Activated naive CD4-positive, alpha-beta T cell treated with anti-CD3 and anti-CD28 coated beads, Interleukin-2, amount 50 U/mL, for 24 hours (primary cell): ENCODE measurements at regions not wholly inside any gene's neighbourhood (a gene's known extent, or its start where the extent isn't known, plus 50 kb on each side); places are given as distances from the start of the nearest gene placed in this dataset.

ENCODE experiments used
- H3K27ac Mint-ChIP-seq: one replicate; pipeline ENCODE4 v1.8.0; 2021; ENCODE audit warnings: mild to moderate bottlenecking, mixed read lengths
- H3K27me3 Mint-ChIP-seq: one replicate; pipeline ENCODE4 v1.8.0; 2021; ENCODE audit warnings: mixed read lengths
- H3K36me3 Mint-ChIP-seq: one replicate; pipeline ENCODE4 v1.8.0; 2021; ENCODE audit warnings: mixed read lengths
- H3K4me1 Mint-ChIP-seq: one replicate; pipeline ENCODE4 v1.8.0; 2021; ENCODE audit warnings: mixed read lengths
- H3K4me3 Mint-ChIP-seq: one replicate; pipeline ENCODE4 v1.8.0; 2021; ENCODE audit warnings: mild to moderate bottlenecking, mixed read lengths
- H3K9me3 Mint-ChIP-seq: one replicate; pipeline ENCODE4 v1.8.0; 2021; ENCODE audit warnings: mixed read lengths

- Mint-ChIP-seq H3K4me1 (no peaks in the 10 kb centered on the region), H3K27me3 (no peaks in the 10 kb centered on the region), H3K4me3 (no peak overlapping the region), H3K27ac (no peak overlapping the region), H3K9me3 (no peaks in the 10 kb centered on the region), H3K36me3 (no peaks in the 10 kb centered on the region)
Observed at GRCh38 chr5:53323943-53324642, 156.3 kb upstream of the FST start.

GRCh38 chr5:53326424-53327153 lies 153.8 kb upstream of the FST start:
- Mint-ChIP-seq H3K27me3 (peaks cover 8% of the 10 kb centered on the region), H3K4me1 (no peaks in the 10 kb centered on the region), H3K36me3 (no peaks in the 10 kb centered on the region), H3K4me3 (no peak overlapping the region), H3K9me3 (no peaks in the 10 kb centered on the region), H3K27ac (no peak overlapping the region)

- Mint-ChIP-seq H3K36me3 (no peaks in the 10 kb centered on the region), H3K4me1 (no peaks in the 10 kb centered on the region), H3K27ac (no peak overlapping the region), H3K27me3 (peaks cover 8% of the 10 kb centered on the region), H3K4me3 (no peak overlapping the region), H3K9me3 (no peaks in the 10 kb centered on the region)
Observed at GRCh38 chr5:53327811-53328334, 152.6 kb upstream of the FST start.

GRCh38 chr5:53330491-53330890 lies 149.9 kb upstream of the FST start:
- no peaks in the 10 kb centered on the region for H3K4me1 Mint-ChIP-seq
- no peaks in the 10 kb centered on the region for H3K36me3 Mint-ChIP-seq
- H3K27me3 Mint-ChIP-seq = peaks cover 8% of the 10 kb centered on the region

GRCh38 chr5:53331463-53331862 lies 149.0 kb upstream of the FST start:
- Mint-ChIP-seq H3K9me3 (no peaks in the 10 kb centered on the region), H3K36me3 (no peaks in the 10 kb centered on the region), H3K4me1 (no peaks in the 10 kb centered on the region), H3K27me3 (peaks cover 8% of the 10 kb centered on the region), H3K4me3 (no peak overlapping the region), H3K27ac (no peak overlapping the region)

More at GRCh38 chr5:53330491-53330890, 149.9 kb upstream of the FST start:
- H3K27ac Mint-ChIP-seq = no peak overlapping the region
- no peaks in the 10 kb centered on the region for H3K9me3 Mint-ChIP-seq
- H3K4me3 Mint-ChIP-seq = no peak overlapping the region

- Mint-ChIP-seq H3K27me3 (peaks cover 12% of the 10 kb centered on the region), H3K4me1 (no peaks in the 10 kb centered on the region), H3K27ac (no peak overlapping the region), H3K36me3 (no peaks in the 10 kb centered on the region), H3K4me3 (no peak overlapping the region), H3K9me3 (no peaks in the 10 kb centered on the region)
Observed at GRCh38 chr5:53333160-53333559, 147.3 kb upstream of the FST start.

- Mint-ChIP-seq H3K4me3 (no peak overlapping the region), H3K9me3 (no peaks in the 10 kb centered on the region), H3K4me1 (no peaks in the 10 kb centered on the region), H3K27me3 (peaks cover 11% of the 10 kb centered on the region), H3K27ac (no peak overlapping the region), H3K36me3 (no peaks in the 10 kb centered on the region)
Observed at GRCh38 chr5:53334431-53334941, 145.9 kb upstream of the FST start.

GRCh38 chr5:53335115-53335514 lies 145.3 kb upstream of the FST start:
- H3K36me3 Mint-ChIP-seq = no peaks in the 10 kb centered on the region
- no peaks in the 10 kb centered on the region for H3K4me1 Mint-ChIP-seq
- H3K4me3 Mint-ChIP-seq = no peak overlapping the region
- H3K27ac Mint-ChIP-seq = no peak overlapping the region
- H3K27me3 Mint-ChIP-seq = peaks cover 8% of the 10 kb centered on the region
- no peaks in the 10 kb centered on the region for H3K9me3 Mint-ChIP-seq

- Mint-ChIP-seq H3K4me3 (no peak overlapping the region), H3K9me3 (no peaks in the 10 kb centered on the region), H3K27me3 (peaks cover 5% of the 10 kb centered on the region), H3K36me3 (no peaks in the 10 kb centered on the region), H3K27ac (no peak overlapping the region), H3K4me1 (no peaks in the 10 kb centered on the region)
Observed at GRCh38 chr5:53337827-53338226, 142.6 kb upstream of the FST start.

GRCh38 chr5:53338971-53339370 lies 141.5 kb upstream of the FST start:
- Mint-ChIP-seq H3K27ac (no peak overlapping the region), H3K4me3 (no peak overlapping the region), H3K4me1 (no peaks in the 10 kb centered on the region), H3K27me3 (peaks cover 5% of the 10 kb centered on the region), H3K9me3 (no peaks in the 10 kb centered on the region), H3K36me3 (no peaks in the 10 kb centered on the region)

- Mint-ChIP-seq H3K27ac (no peak overlapping the region), H3K36me3 (no peaks in the 10 kb centered on the region), H3K4me1 (no peaks in the 10 kb centered on the region), H3K4me3 (no peak overlapping the region), H3K9me3 (no peaks in the 10 kb centered on the region), H3K27me3 (peaks cover 5% of the 10 kb centered on the region)
Observed at GRCh38 chr5:53339962-53340540, 140.4 kb upstream of the FST start.

- H3K36me3 Mint-ChIP-seq = no peaks in the 10 kb centered on the region
- no peak overlapping the region for H3K4me3 Mint-ChIP-seq
- H3K27ac Mint-ChIP-seq = no peak overlapping the region
- no peaks in the 10 kb centered on the region for H3K4me1 Mint-ChIP-seq
- H3K9me3 Mint-ChIP-seq = no peaks in the 10 kb centered on the region
- H3K27me3 Mint-ChIP-seq = peaks cover 5% of the 10 kb centered on the region
Observed at GRCh38 chr5:53340956-53341750, 139.3 kb upstream of the FST start.

- Mint-ChIP-seq H3K27ac (no peak overlapping the region), H3K9me3 (no peaks in the 10 kb centered on the region), H3K27me3 (peaks cover 2% of the 10 kb centered on the region), H3K4me1 (no peaks in the 10 kb centered on the region), H3K36me3 (no peaks in the 10 kb centered on the region), H3K4me3 (no peak overlapping the region)
Observed at GRCh38 chr5:53342236-53342635, 138.2 kb upstream of the FST start.

GRCh38 chr5:53343187-53343586 lies 137.2 kb upstream of the FST start:
- no peaks in the 10 kb centered on the region for H3K4me1 Mint-ChIP-seq
- no peaks in the 10 kb centered on the region for H3K9me3 Mint-ChIP-seq
- H3K36me3 Mint-ChIP-seq = no peaks in the 10 kb centered on the region
- no peaks in the 10 kb centered on the region for H3K27me3 Mint-ChIP-seq
- H3K27ac Mint-ChIP-seq = no peak overlapping the region
- H3K4me3 Mint-ChIP-seq = no peak overlapping the region

- Mint-ChIP-seq H3K36me3 (no peaks in the 10 kb centered on the region), H3K9me3 (no peaks in the 10 kb centered on the region), H3K27me3 (peaks cover 2% of the 10 kb centered on the region), H3K4me1 (no peaks in the 10 kb centered on the region), H3K4me3 (no peak overlapping the region), H3K27ac (no peak overlapping the region)
Observed at GRCh38 chr5:53350368-53350767, 130.1 kb upstream of the FST start.
